OCI-LY1 (cell line): ENCODE measurements at regions not wholly inside any gene's neighbourhood (a gene's known extent, or its start where the extent isn't known, plus 50 kb on each side); places are given as distances from the start of the nearest gene placed in this dataset.

Source experiments
- H2AFZ ChIP-seq: fragments of 200-600 bp; sonication (generic), shearing (Covaris generic); 2 replicates; pipeline ENCODE4 v1.6.0; 2014; ENCODE audit warnings: antibody characterized with exemption, mild to moderate bottlenecking, low read length
- H3F3A ChIP-seq: fragments of 200-600 bp; sonication (generic), shearing (Covaris generic); 2 replicates; pipeline ENCODE4 v1.6.0; 2014; ENCODE audit warnings: mild to moderate bottlenecking, antibody characterized with exemption, low read length, moderate library complexity; ENCODE audit not compliant: insufficient read depth
- H3K27ac ChIP-seq: fragments of 200-600 bp; sonication (generic); 2 replicates; pipeline ENCODE4 v1.5.1; 2014; ENCODE audit warnings: low read length, mixed run types, mild to moderate bottlenecking, low read depth; ENCODE audit not compliant: poor library complexity, severe bottlenecking
- H3K27me3 ChIP-seq: fragments of 200-600 bp; sonication (generic); 2 replicates; pipeline ENCODE4 v1.6.0; 2014; ENCODE audit warnings: antibody characterized with exemption, mild to moderate bottlenecking, low read length, moderate library complexity; ENCODE audit not compliant: insufficient read depth
- H3K36me3 ChIP-seq: fragments of 200-600 bp; sonication (generic); 2 replicates; pipeline ENCODE4 v1.6.1; 2014; ENCODE audit warnings: mild to moderate bottlenecking, antibody characterized with exemption, low read length, moderate library complexity, mixed read lengths; ENCODE audit not compliant: insufficient read depth
- H3K4me1 ChIP-seq: fragments of 200-600 bp; sonication (generic); 2 replicates; pipeline ENCODE4 v1.5.1; 2014; ENCODE audit warnings: mild to moderate bottlenecking, low read length, moderate library complexity; ENCODE audit not compliant: insufficient read depth, severe bottlenecking
- H3K4me2 ChIP-seq: fragments of 200-600 bp; sonication (generic), shearing (Covaris generic); 2 replicates; pipeline ENCODE4 v1.6.1; 2014; ENCODE audit warnings: low read length
- H3K4me3 ChIP-seq: fragments of 200-600 bp; sonication (generic); 2 replicates; pipeline ENCODE4 v1.5.1; 2014; ENCODE audit warnings: low read length, low read depth, mild to moderate bottlenecking, mixed read lengths; ENCODE audit not compliant: poor library complexity, severe bottlenecking
- H3K79me2 ChIP-seq: fragments of 200-600 bp; shearing (Covaris generic); 2 replicates; pipeline ENCODE4 v1.6.1; 2016; ENCODE audit warnings: mixed run types, low read length, mixed read lengths; ENCODE audit not compliant: insufficient read depth
- H3K9ac ChIP-seq: fragments of 200-600 bp; sonication (generic), shearing (Covaris generic); 2 replicates; pipeline ENCODE4 v1.6.1; 2014; ENCODE audit warnings: mild to moderate bottlenecking, low read length, mixed read lengths
- H3K9me2 ChIP-seq: fragments of 200-600 bp; sonication (generic), shearing (Covaris generic); 2 replicates; pipeline ENCODE4 v1.6.1; 2014; ENCODE audit warnings: low read depth, mild to moderate bottlenecking, low read length, mixed read lengths
- H3K9me3 ChIP-seq: fragments of 200-600 bp; shearing (Covaris generic); 2 replicates; pipeline ENCODE4 v1.6.1; 2014; ENCODE audit warnings: low read length, mixed read lengths
- H4K20me1 ChIP-seq: fragments of 200-600 bp; sonication (generic), shearing (Covaris generic); 2 replicates; pipeline ENCODE4 v1.6.0; 2016; ENCODE audit warnings: mild to moderate bottlenecking, low read length; ENCODE audit not compliant: insufficient read depth
- CTCF ChIP-seq: fragments of 200-600 bp; sonication (generic), shearing (Covaris generic); IDR thresholded peaks from 2 replicates; pipeline ENCODE4 v1.5.1; 2017; ENCODE audit warnings: mild to moderate bottlenecking, antibody characterized with exemption, low read length, moderate library complexity, mixed read lengths
- EZH2 ChIP-seq: fragments of 200-600 bp; sonication (generic), shearing (Covaris generic); IDR thresholded peaks from 2 replicates; pipeline ENCODE4 v1.8.0; 2017; ENCODE audit warnings: borderline replicate concordance, mixed run types, mild to moderate bottlenecking, antibody characterized with exemption, low read length, moderate library complexity, mixed read lengths

DNA sequence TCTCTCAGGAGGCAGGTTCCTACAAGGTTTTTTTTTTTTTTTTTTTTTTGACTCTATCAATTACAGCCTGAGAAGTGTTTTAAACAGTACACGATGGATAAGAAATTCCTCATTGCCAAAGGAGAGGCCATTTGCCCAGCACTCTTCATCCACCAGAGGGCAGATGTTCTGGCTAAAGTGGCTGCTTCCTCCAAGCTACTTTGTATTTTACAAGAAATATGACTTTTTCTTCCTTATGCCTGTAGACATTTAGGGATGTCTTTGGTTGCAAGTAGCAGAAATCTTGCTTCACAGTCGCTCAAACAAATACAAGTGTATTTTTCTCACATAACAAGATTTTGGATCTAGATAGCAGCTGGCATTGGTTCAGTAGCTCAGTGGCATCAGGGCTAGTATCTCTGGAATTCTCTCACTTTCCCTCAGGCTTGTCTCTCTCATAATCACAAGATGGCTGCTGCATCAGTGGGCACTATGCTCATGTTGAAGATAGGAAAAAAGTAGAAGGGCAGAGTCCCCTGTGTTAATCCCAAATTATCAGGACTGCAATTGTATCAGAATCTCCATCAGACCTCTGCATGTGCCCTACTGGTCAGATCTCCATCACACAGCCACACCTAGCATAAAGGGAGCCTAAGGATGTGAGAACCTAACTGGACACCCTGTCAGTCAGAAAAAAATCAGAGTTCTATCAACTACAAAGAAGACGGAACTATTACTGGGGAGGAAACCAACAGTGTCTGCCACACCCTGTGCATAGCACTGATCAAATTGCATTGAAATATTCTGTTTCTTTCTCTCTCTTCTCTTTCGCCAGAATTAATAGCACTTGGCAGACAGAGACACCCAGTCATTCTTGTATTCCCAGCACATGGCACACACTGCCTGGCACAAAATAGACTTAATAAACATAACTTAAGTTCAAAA is 138.9 kb upstream of the COL8A1 start:
- Histone ChIP-seq H2AFZ (no peak overlapping the region), H3K4me1 (no peaks in the 10 kb centered on the region), H3K27me3 (no peaks in the 10 kb centered on the region), H3K9ac (no peak overlapping the region), H4K20me1 (no peaks in the 10 kb centered on the region), H3F3A (no peaks in the 10 kb centered on the region), H3K9me3 (no peaks in the 10 kb centered on the region), H3K4me3 (no peak overlapping the region), H3K27ac (no peak overlapping the region), H3K36me3 (no peaks in the 10 kb centered on the region), H3K9me2 (no peaks in the 10 kb centered on the region), H3K4me2 (no peak overlapping the region), H3K79me2 (no peaks in the 10 kb centered on the region)
- TF ChIP-seq CTCF (peak; percentile 61), EZH2 (no peak)

DNA sequence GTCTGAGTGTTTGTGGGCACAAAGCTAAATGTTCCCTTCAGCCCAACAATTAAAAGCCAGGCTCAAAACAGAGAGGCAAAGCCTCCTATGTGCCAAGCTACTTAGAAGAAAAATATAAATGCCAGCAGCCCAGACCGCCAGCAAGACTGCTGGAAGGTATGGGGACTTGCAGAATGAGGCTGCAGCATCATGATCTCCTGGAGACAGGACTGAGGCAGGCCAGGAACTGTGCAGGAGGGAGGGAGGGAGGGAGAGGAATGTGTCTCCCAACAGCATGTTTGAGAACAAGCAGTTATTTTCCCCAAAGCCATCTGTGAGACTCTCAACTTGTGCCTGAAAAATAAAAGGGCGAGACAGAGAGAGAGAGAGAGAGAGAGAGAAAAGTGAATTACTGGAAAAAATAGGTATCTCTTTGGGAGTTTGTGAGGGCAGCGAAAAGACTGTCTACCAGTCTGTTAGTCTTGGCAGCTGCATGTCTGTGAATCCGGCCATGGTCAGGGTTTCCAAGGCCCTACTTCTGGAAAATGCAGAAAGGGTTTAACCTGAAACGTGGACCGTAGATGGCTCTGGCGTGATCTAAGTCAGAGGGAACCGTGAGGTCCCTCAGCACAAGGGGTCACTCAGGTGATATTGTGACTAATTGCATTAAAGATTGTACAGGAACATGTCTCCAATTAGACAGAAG is 139.7 kb upstream of the COL8A1 start:
- Histone ChIP-seq H3F3A (no peaks in the 10 kb centered on the region), H3K4me3 (no peak overlapping the region), H3K4me2 (no peak overlapping the region), H3K9me2 (no peaks in the 10 kb centered on the region), H2AFZ (no peak overlapping the region), H3K4me1 (no peaks in the 10 kb centered on the region), H4K20me1 (no peaks in the 10 kb centered on the region), H3K79me2 (no peaks in the 10 kb centered on the region), H3K9me3 (no peaks in the 10 kb centered on the region), H3K36me3 (no peaks in the 10 kb centered on the region), H3K9ac (no peak overlapping the region), H3K27me3 (no peaks in the 10 kb centered on the region), H3K27ac (no peak overlapping the region)
- no peak for TF ChIP-seq EZH2
- no peak for TF ChIP-seq CTCF

GRCh38 chr3:99487894-99488293 is 150.5 kb upstream of the COL8A1 start:
- Histone ChIP-seq H3K9ac (no peak overlapping the region), H2AFZ (no peak overlapping the region), H3K27ac (no peak overlapping the region), H3K79me2 (no peaks in the 10 kb centered on the region), H3F3A (no peaks in the 10 kb centered on the region), H3K4me2 (no peak overlapping the region), H3K4me3 (no peak overlapping the region), H4K20me1 (no peaks in the 10 kb centered on the region), H3K9me2 (no peaks in the 10 kb centered on the region), H3K4me1 (no peaks in the 10 kb centered on the region), H3K27me3 (no peaks in the 10 kb centered on the region), H3K9me3 (no peaks in the 10 kb centered on the region), H3K36me3 (no peaks in the 10 kb centered on the region)
- no peak for TF ChIP-seq CTCF
- TF ChIP-seq EZH2: no peak
